Endometrial microvascular endothelial cells (primary cell): ENCODE measurements at regions not wholly inside any gene's neighbourhood (a gene's known extent, or its start where the extent isn't known, plus 50 kb on each side); places are given as distances from the start of the nearest gene placed in this dataset.

ENCODE experiments used
- in situ Hi-C: cut with HindIII; loops from 2 replicates; pipeline ENCODE4 v1.10.0; 2017; ENCODE audit warnings: low sequenced_read_pairs, low pct_unique_long_range_greater_than_20kb; ENCODE audit errors: inconsistent ontology term

DNA sequence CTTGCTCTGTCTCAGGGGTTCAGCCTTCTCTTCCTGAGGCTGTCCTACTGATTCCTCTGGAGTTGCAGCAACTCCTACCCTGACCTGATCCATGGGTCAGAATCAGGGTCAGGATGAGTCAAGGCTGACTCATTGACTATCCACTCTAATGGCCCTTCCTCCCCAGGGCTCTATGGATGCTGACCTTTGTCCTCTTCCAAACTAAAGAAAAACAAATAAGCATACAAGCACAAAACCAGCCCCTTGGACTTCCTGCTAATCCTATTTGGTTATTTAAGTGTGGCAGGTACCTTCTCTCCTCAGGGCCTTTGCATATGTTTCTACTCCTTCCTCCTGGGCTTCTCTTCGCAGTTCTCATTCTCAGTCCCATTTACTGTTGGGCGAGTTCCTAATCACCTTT, 204.5 kb upstream of the NAV2 start:
- in situ Hi-C loops: no loop called here

DNA sequence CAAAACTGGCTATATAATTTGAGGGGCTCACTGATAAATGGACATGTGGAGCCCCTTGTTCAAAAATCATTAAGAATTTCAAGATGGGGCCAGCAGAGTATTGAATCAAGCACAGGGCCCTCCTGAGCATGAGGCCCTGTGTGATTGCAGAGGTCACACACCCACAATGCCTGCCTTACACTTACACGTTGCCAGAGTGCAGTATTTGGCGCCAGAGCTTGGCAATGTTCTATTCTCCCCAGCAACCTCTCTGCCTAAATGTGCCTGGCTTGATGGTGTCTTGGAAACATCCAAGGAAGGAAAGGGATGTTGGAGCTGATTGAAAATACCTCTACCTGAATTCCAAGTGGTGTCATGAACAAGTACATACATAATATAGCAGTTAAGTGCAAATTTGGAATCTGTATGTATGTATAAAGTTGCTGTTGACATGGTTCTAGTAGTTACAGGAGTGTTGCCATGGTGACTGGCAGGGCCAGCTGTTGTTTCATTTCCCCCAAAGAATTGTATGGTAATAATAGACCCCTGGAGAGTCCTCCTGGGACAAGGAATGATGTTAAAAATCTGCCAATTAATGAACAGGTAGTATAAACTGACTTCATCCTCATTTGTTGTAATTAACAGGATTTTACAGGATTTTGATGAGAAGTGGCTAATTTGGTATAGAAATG, 205.7 kb upstream of the NAV2 start:
- in situ Hi-C loops: no loop called here

DNA sequence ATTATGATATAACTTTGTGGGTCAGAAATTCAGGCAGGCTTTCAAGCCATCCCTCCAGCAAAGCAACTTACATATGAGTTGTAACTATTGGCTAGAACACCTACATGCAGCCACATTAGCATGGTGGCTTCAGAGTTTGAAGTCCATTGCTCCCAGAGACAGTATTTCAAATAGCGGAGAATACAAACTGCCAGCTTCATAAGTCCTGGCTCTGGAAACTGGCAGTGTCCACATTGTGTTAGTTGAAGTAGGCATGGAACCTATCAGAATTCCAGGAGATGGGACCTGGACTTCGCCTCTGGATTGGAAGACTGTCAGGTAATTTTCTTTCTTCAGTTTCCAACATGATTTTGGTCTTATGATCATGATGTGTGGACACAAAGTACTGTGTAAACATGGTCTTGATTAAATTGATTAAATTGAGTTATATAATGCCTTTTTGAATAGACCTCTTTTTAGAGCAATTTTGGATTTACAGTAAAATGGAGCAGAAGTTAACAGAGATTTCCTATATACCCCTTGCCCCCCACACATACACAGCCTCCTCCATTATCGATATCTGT, 209.9 kb upstream of the NAV2 start:
- in situ Hi-C loops: no loop called here

DNA sequence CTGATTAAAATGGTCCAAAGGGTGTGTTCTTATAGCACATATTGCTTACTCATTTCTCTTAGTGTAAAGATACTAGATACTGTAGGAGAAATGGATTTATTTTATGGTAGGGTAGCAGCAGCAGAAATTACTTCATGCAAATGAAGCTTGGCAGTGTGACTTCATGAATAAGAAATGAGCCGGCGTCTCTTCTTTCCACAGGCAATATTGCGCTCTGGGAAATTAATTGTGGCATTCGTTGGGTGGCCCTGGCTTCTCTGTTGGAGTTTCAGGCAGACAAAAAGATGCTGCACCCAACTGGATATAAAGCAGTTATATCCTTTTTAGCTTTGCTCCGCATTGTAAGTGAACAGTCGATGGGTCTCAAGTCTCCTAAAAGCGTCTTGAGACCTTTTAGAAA, 211.0 kb upstream of the NAV2 start:
- in situ Hi-C loops: no loop called here

DNA sequence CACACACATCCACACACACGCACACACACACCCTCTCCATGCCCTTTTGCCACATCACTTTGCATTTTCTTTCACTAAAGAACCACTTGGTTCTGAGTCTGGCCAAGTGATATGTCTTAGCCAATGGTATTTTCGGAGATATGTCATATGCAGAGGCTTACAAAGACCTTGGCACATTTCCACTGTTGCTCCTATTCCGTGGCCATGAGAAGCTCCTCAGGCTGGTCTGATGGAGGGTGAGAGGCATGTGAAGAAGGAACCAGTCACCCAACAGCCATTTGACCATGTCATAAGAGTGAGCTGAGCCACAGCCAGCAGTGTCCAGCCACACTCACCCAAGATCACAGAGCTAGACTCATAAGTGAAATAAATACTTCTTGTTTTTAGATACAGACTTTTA, 212.6 kb upstream of the NAV2 start:
- in situ Hi-C loops: no loop called here

DNA sequence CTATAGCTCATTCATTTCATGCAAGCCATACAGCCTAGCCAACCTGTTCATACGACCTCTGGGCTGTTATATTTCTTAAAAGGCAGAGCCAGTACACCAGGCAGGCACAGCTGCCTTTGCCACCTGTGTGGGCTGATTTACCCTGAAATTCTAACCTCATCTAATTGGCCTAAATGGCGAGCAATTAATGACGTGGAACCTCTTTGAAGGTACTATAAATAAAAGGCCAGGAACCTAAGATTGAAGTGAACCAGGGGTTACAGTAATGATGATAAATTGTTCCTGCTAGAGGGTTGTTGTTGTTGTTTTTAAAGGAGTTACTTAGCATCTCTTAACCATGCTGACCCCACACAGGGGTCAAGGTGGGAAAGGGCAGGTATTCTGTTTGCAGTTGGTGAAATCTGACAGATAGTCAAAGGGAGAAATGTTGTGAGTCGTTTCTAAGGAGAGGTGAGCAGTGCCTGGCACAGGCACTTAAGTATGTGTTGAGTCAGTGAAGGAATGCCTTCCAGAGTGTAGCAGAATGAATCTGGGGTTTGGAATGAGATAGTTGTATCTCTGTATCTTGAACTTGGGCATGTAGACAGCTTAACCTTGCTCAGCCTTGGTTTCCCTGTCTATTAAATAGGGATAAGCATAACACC, 213.5 kb upstream of the NAV2 start:
- in situ Hi-C loops: no loop called here

DNA sequence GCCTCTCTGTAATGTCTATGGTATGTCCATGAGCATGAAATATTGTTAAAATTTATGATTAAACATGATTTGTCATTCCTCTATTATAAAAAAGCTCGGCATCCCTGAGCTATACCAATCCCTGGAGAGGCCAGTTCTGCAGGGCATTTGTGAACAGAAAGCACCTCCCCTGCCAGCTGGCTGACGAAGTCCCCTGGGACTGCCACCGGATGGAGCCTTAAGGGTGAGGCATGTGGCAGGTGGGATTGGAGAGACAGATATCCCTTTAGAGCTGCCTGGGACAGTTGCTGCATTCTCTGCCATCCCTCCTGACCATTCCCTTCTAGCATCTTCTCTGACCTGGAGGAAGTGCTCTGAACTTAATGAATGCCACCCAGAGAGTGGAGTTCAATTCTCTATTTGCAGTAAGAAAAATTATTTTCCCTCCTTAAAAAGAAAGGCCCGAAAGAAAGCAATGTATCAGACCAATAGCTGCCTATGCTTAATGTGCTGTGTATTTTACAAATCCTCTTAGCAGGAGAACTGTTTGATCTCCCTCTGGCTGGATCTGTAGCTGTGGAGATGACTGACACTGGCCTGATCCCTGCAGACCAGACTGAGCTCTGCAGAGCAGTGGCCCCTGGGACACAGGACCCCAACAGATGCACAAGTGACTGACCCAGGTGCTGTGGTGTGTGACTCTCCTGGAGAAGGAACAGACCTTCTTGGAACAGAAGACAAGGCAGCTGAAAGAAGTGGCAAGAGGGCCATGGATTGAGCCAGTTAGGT, 219.0 kb upstream of the NAV2 start:
- in situ Hi-C loops: no loop called here

DNA sequence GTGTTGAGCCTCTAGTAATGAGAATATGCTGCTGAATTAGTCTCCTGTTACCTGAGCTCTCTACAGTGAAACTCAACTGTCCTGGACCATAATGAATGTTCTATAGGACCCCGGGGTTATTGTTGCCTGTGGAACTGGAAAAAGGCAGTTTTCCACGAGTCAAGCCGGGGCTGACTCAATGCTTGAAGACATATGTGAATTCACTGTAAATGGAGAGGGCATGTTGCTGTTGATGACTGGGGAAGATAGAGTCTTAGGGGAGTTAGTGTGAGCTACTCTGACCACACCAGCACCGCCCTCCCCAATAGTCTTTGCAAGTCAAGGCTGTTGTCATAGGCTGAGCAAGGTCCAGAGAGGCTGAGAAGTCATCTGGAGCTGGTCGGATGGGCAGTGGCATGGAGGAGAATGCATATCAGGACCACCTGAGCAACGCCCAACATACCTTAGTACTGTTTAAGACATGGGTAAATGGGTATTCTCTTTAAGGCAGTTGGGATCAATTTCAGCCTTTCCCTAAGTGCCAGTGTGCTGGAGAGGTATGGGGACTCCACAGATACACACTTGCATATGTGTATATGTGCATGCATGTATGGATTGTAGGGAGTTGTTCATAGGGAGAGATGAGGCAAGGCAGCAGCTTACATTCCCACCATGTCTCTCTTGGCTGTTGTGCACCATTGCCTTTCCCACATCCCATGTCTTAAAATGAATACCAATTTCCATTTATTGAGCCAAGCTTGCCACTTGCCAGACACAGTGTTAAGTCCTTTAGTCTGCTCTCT, 230.1 kb upstream of the NAV2 start:
- in situ Hi-C loops: no loop called here

DNA sequence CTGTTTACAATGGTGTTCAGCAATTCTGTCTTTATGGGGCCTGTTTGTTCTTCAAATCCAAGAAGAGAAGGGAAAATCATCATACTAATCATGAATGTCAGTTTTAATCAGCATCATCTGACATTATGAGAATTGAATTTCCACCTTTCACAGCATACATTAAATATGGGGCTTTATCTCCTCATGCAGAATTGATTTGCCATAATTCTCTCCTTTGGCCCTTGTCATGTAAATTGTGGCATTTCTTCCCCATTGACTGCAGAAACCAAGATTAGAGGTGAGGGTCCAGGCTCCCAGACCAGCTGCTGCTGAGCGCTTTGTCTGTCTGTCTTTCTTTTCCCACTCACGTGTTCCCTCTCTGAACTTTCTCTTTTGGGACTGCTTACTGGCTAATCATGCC, 232.1 kb upstream of the NAV2 start:
- in situ Hi-C loops: no loop called here

DNA sequence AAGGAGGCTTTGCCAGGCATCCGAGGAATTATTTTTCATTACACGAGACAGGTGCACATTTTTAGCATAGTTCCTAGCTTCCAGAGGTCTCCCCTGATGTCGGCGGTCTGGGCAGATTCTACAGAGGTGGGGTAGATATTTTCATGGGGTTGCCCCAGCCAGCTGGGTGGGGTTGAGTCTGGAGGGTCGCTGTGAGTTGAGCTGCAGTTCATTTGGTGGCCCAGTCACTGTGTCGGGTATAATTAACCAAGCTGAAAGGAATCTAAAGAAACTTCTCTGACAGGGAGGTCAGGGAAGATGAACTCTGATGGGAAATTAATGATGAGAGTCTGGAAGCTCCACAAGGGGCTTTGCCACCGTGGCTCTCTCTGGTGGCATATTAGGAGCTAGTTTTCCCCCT, 233.7 kb upstream of the NAV2 start:
- in situ Hi-C loops: no loop called here

DNA sequence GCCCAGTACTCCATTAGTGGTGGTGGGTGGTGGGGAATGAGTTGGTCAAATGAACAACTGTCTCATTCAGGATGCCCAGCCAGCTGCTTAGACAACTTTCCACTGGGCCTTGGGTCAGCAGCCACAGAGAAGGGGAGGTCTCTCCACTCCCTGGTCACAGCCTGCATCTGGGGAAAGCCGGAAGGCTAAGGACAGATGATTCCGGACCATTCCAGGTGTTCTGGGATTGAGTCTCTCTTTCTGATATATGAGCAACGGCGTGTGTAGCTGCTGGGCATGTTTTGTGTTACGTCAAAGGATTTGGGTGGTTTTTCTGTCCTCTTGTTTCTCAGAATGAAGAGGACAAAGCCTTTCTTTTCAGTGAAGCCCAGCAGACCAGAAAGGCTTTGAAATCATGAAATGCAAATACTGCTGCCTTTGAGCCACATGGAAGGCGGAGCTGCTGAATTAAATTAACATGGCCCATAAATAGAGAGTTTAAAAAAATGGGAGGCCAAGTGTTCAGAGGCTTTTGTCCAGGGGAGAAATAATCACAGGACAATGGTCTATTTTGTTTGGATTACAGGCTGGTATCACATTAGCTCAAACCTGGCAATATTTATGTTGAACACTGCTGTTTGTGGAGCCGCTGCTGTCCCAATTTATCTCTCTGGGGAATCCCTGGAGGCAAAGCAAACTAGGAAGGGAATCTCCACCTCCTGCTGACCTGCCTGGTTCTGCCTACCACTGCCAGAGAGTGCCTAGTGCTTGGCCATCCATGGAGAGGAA, 234.4 kb upstream of the E2F8 start:
- in situ Hi-C loops: no loop called here

DNA sequence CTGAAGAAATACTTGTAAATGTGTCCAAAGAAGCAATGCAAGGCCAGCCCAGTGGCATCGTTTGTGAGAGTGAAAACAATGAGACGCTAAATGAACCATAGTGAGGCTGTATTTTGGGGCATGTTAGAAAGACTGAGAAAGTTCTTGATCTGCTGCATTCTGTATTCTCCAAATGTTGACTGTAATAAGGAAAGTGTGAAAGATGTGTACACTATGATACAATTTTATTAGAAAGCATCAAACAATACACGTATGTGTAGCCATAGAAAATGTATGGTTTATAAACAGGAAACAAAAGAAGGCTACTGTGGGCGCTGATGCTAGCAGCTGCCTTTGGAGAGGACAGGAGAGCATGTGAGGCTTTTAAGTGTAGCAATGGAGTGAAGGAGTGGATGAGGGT, 233.5 kb upstream of the E2F8 start:
- in situ Hi-C loops: no loop called here

DNA sequence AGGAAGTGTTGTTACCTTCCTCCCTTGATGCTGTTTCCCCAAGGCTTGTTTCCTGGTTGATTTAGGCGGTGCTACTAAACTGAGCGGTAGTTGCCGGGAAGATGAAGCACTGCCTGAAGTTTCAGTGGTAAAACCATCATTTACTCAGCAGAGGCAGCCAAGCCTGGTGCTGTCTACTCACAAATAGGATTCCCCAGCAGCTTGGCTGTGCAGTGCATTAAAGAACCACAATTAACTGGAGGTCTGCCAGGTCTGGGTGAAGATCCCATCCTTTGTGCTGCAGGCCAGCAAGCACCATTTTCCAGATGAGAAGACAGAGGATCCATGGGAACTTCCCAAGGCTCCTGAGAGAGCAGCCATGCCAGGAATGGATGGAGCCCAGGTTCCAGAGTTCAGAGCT, 231.9 kb upstream of the E2F8 start:
- in situ Hi-C loops: no loop called here

DNA sequence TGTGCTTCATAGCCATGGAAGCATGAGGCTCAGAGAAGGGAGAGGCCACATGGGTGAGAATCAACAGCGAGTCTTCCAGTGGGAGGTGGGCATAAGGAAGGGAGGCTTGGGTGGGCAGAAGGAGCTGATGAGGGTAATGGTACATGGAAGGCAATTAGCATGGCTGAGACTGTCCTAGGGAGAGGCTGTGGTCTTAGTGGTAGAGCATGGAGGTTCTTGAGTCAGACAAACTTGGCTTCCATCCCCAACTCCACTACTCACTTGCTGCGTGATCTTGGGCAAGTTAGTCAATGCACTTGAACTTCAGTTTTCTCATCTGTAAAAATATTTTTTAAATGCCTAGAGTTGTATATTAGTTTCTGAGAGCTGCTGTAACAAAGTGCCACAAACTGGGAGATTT, 227.2 kb upstream of the E2F8 start:
- in situ Hi-C loops: no loop called here

DNA sequence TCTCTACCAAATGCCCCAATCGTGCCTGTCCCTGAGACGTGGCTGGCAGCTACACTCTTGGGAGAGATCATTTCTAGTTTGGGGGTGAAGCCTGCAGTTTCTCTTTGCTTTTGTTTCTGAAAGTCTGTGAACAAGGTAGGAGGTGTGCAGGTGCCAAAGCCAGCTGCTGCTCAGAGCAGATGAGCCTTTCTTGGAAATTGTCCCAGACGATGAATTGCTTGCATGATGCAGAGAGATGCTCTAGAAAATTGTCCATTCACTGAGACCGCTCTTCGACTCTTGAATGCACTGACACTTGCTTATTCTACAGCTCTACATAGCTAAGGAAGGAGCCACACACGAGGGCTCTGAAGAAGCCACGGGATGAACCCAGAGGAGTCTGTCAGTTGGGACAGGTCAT, 225.6 kb upstream of the E2F8 start:
- in situ Hi-C loops: no loop called here

DNA sequence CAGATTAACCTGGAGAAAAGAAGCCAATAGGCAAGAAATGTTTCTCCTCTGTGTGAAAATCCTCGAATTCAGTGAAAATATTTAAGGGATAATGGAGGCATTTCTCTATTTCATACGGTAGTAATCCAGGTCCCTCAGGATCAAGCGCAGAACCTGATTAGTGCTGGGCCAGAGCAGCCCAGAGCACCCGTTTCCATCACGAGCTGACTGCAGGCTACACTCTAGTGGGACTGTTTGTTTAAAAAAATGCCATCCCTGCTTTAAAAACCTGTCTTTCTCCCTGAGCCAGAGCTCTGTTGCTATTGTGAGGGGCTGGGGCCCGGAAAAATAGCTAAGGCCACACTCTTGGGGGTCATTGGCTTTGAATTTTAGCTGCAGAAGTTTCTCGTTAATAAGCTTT, 223.2 kb upstream of the E2F8 start:
- in situ Hi-C loops: no loop called here

DNA sequence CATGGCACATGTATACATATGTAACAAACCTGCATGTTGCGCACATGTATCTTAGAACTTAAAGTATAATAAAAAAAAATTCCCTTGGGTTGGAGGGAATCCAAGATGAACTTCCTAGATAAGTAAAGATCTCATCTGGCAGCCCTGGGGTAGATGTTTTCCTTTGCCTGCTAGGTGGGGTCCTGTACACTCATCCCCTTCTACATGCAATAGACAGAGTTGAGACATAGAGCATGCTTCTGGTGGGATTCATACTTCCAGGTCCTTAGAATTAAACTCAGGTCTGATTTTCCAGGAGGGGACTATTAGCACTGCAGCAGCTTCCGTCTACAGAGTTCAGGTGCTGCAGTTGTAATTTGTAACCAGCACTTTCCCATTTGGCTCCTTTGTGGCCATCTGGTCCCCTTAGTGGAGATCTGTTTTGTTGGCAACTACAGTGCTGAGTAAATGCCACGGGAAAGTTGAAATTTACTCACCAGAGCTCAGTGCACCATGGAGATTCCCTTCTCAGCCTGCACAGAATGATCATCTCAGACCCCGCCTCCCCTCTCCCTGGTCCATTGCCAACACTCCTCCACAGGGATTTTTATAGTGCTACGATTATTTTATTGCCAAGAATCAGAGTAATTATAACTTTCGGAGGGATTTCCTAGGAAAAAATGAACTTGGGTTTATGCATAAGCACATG, 220.1 kb upstream of the E2F8 start:
- in situ Hi-C loops: no loop called here

DNA sequence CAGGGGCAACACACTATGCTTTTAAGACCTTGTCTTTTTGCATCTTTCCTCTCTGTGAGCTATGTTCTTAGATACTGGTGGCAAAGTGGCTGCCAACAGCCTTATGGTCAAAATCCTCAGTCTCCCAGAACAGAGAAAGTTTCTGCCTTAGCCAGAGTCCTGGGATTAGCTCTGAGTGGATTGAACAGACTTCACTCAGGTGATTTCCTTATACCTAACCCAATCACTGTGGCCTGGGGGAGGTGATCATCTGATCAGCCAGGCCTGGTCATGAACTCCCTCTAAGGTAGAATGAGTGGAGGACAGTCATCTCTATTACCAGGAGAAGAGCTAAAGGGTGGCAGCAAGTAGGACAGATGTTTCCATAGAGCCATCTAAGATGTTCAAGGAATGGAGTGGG, 218.5 kb upstream of the E2F8 start:
- in situ Hi-C loops: no loop called here
